T-helper 22 cell (primary cell): ENCODE measurements at regions not wholly inside any gene's neighbourhood (a gene's known extent, or its start where the extent isn't known, plus 50 kb on each side); places are given as distances from the start of the nearest gene placed in this dataset.
"Not testable (repeated sequence)": the region's sequence is repeated elsewhere in the genome, so short reads cannot be mapped to it uniquely, and the experiment has no call there.

Source experiments
- DNase-seq: peaks from one replicate; pipeline ENCODE4 v3.0.0-alpha.2; 2020; ENCODE audit warnings: low read depth

- DNase-seq, result no peak
Observed at GRCh38 chr5:116772806-116773205, 198.2 kb upstream of the SEMA6A start.

DNA sequence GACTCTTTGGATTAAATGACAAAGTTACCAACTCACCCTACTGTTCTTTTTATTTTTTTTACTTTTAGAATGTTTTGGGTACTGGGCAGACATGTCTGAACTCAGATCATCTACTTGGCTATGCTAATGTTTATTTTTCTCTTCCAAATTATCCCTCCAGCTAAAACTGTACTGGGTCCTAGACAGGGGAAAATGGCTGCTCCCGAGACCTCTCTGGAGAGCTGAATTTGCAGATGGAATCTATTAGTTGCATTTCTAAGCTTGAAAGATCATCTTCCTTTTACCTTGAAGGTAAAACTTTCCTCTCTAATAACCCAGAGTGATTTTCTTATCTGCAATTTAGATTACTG, 197.5 kb upstream of the SEMA6A start:
- no peak for DNase-seq

GRCh38 chr5:116771466-116772151, 197.0 kb upstream of the SEMA6A start:
- DNase-seq, result no peak

DNA sequence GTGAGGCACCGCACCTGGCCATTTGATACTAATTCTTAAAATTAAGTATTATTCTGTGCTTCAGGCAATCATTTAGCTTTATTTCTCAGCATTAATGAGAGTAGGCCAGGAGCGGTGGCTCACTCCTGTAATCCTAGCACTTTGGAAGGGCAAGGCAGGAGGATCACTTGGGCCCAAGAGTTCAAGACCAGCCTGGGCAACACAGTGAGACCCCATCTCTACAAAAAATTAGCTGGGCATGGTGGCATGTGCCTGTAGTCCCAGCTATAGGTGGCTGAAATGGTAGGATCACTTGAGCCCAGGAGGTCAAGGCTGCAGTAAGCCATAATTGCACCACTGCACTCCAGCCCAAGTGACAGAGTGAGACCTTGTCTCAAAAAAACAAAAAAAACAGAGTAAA, 195.3 kb upstream of the SEMA6A start:
- DNase-seq, result not testable (repeated sequence)

DNA sequence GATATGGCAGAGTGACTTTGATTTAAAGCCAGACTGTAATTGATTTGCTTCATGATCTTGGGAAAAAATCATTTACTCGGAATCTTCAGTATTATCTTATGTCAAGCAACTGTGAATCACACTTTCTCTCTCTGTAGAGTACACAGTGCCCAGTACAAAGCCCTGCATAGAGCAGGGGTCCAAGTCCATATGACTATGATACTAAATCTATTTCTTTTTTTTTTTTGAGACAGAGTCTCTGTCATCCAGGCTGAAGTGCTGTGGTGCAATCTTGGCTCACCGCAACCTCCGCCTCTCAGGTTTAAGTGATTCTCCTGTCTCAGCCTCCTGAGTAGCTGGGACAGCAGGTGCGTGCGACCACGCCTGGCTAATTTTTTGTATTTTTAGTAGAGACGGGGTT, 194.8 kb upstream of the SEMA6A start:
- no peak for DNase-seq

- DNase-seq, result no peak
Observed at GRCh38 chr5:116766470-116766947, 191.9 kb upstream of the SEMA6A start.

- DNase-seq, result no peak
Observed at GRCh38 chr5:116765441-116765840, 190.8 kb upstream of the SEMA6A start.

GRCh38 chr5:116764941-116765340, 190.3 kb upstream of the SEMA6A start:
- DNase-seq, result no peak

- no peak for DNase-seq
Observed at GRCh38 chr5:116763987-116764866, 189.6 kb upstream of the SEMA6A start.

GRCh38 chr5:116759860-116760640, 185.4 kb upstream of the SEMA6A start:
- DNase-seq, result no peak

DNA sequence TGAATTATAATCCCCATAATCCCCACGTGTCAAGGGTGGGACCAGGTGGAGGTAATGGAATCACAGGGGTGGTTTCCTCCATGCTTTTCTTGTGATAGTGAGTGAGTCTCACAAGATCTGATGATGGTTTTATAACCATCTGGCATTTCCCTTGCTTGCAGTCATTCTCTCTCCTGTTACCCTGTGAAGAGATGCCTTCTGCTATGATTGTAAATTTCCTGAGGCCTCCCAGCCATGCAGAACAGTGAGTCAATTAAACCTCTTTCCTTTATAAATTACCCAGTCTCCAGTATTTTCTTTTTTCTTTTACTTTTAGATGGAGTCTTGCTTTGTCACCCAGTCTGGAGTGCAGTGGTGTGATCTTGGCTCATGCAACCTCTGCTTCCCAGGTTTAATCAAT, 182.7 kb upstream of the SEMA6A start:
- no peak for DNase-seq

DNA sequence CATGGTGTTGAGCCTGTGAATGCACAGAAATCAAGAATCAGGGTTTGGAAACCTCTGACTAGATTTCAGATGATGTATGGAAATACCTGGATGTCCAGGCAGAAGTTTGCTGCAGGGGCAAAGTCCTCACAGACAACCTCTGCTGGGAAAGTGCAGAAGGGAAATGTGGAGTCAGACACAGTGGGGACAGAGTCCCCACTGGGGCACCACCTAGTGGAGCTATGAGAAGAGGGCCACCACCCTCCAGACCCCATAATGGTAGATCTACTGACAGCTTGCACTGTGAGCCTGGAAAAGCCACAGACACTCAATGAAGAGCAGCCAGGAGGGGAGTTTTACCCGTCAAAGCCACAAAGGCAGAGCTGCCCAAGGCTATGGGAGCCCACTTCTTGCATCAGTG, 181.9 kb upstream of the SEMA6A start:
- no peak for DNase-seq

DNA sequence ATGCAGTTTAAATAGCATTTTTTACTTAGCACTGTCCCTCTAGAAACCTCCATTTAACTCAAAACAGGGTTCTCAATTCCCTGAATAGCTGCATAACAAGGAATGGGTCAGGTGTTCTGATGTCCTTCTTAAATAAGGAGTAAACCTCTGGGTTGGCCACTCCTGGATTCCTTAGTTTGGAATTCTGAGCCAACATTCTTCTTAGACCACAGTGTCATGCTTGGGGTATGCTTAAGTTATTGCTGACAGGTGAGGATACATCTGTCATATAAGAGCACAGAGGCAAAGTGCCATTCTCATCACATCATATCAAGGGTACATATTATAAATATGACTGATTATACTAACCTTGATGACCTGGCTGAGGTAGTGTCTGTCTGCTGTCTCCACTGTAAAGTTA, 179.9 kb upstream of the SEMA6A start:
- DNase-seq, result no peak

- no peak for DNase-seq
Observed at GRCh38 chr5:116751684-116752083, 177.1 kb upstream of the SEMA6A start.

- DNase-seq, result no peak
Observed at GRCh38 chr5:116750631-116751580, 176.3 kb upstream of the SEMA6A start.

GRCh38 chr5:116747881-116748280, 173.3 kb upstream of the SEMA6A start:
- no peak for DNase-seq

GRCh38 chr5:116746668-116747067, 172.0 kb upstream of the SEMA6A start:
- DNase-seq, result no peak

GRCh38 chr5:116740771-116741170, 166.1 kb upstream of the SEMA6A start:
- no peak for DNase-seq

- no peak for DNase-seq
Observed at GRCh38 chr5:116739571-116739970, 164.9 kb upstream of the SEMA6A start.

DNA sequence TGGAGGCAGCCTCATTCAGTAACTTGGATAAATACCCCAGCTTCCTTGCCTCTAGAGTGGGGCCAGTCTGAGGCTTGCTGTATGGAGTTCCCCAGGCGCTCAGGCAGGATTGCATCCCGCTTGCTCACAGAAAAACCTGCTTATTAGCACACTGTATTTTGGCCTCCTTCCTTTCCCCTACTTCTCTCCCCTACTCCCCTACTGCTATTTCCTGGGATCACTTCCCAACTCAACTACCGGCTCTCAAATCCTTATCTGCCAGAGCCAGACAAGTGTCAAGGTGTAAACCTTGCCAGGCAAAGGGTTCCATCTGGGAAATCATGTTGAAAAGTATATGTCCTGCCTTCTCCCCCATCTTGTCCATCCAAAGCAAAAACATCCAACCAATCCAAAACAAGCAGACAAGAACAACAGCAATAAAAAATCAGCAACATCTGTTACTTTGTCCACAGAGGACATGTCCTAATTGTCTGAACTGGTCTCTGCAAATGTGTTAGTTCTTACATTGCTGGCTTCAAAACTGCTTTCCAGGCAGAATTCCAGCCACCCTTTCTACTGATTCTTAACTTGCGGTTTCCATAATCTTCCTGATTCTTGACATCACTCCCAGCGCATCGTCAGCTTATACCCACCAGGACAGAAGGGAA, 164.1 kb upstream of the SEMA6A start:
- no peak for DNase-seq

DNA sequence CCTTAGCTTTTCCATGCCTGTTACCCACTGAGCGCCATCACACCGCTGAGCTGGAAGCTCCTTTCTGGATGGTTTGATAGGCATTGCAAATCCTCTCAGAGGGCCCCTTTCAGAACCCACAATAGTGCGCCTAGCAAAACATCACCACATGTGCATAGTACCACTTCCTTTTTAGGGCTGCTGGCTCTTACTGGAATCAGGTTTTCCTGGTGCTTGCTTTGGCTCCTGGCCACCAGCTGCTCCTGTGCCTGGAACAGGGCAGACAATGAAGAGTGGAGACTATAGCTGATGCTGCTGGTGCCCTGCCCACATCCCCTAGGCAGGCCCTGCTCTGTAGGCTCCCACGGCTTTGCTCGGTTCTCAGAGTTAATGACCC, 163.6 kb upstream of the SEMA6A start:
- DNase-seq, result no peak
